HFFc6 (cell line): ENCODE measurements at regions not wholly inside any gene's neighbourhood (a gene's known extent, or its start where the extent isn't known, plus 50 kb on each side); places are given as distances from the start of the nearest gene placed in this dataset.

Source experiments
- DNase-seq: peaks from one replicate; pipeline ENCODE4 v3.0.0-alpha.2; 2018
- H3K27ac Mint-ChIP-seq: 2 replicates; pipeline ENCODE4 v1.8.0; 2020; ENCODE audit warnings: mild to moderate bottlenecking, mixed read lengths
- H3K27me3 Mint-ChIP-seq: 2 replicates; pipeline ENCODE4 v1.8.0; 2021; ENCODE audit warnings: mild to moderate bottlenecking, moderate library complexity, mixed read lengths; ENCODE audit not compliant: insufficient read depth
- H3K36me3 Mint-ChIP-seq: 2 replicates; pipeline ENCODE4 v1.8.0; 2021; ENCODE audit warnings: low read depth, mixed read lengths
- H3K4me1 Mint-ChIP-seq: 2 replicates; pipeline ENCODE4 v1.8.0; 2020; ENCODE audit warnings: low read depth, mixed read lengths
- H3K4me3 Mint-ChIP-seq: 2 replicates; pipeline ENCODE4 v1.8.0; 2020; ENCODE audit warnings: mild to moderate bottlenecking, moderate library complexity, mixed read lengths
- H3K9me3 Mint-ChIP-seq: 2 replicates; pipeline ENCODE4 v1.8.0; 2020; ENCODE audit warnings: mild to moderate bottlenecking, mixed read lengths
- TF ChIP-seq, protein P1 (sequence below): fragments of 200-600 bp; sonication (generic); IDR thresholded peaks from 2 replicates; pipeline ENCODE4 v1.5.0; 2021; ENCODE audit warnings: antibody characterized with exemption, mild to moderate bottlenecking

- no peak for DNase-seq
- Mint-ChIP-seq H3K27ac (no peak overlapping the region), H3K4me1 (no peaks in the 10 kb centered on the region), H3K9me3 (no peaks in the 10 kb centered on the region), H3K4me3 (no peak overlapping the region), H3K27me3 (peaks cover 6% of the 10 kb centered on the region), H3K36me3 (no peaks in the 10 kb centered on the region)
- TF ChIP-seq, protein P1, sequence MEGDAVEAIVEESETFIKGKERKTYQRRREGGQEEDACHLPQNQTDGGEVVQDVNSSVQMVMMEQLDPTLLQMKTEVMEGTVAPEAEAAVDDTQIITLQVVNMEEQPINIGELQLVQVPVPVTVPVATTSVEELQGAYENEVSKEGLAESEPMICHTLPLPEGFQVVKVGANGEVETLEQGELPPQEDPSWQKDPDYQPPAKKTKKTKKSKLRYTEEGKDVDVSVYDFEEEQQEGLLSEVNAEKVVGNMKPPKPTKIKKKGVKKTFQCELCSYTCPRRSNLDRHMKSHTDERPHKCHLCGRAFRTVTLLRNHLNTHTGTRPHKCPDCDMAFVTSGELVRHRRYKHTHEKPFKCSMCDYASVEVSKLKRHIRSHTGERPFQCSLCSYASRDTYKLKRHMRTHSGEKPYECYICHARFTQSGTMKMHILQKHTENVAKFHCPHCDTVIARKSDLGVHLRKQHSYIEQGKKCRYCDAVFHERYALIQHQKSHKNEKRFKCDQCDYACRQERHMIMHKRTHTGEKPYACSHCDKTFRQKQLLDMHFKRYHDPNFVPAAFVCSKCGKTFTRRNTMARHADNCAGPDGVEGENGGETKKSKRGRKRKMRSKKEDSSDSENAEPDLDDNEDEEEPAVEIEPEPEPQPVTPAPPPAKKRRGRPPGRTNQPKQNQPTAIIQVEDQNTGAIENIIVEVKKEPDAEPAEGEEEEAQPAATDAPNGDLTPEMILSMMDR, result no peak
Measured at GRCh38 chr18:7338846-7339245, 108.0 kb downstream of the LRRC30 start.

DNA sequence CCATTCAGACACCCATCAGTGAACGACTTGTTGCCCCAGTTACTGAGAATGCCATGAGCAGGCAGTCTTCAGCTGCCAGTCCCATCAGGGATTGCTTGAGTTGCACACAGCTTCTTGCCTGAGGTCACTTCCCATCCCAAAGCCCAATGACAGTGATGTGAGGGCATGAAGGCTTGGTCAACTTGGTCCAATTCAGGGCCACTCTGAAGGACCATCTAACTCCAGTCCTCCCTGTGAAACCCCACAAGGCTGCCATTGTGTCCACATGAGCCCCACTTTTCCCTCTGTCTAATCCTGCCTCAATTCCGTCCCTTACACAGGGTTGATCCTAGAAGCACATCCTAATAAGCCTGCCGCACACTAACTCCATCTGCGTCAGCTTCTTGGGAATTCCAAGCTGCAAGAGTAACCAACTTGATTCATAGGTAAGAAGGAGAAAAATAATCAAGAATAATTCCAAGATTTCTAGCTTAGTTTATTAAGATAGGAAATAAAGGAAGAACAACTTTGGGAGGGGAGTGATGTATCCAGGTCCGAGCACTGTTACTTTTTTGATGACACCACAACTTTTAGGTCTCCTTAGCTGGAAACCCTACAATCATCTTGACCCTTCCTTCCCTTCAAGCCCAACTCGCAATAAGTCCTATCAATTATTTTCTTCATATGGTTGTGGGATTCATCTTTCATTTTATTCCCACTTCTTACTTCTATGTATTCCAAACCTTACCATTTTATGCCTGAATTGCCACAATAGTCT, 110.9 kb downstream of the LRRC30 start:
- Mint-ChIP-seq H3K27ac (no peak overlapping the region), H3K4me1 (no peaks in the 10 kb centered on the region), H3K4me3 (no peak overlapping the region), H3K36me3 (no peaks in the 10 kb centered on the region), H3K27me3 (peaks cover 8% of the 10 kb centered on the region), H3K9me3 (no peaks in the 10 kb centered on the region)
- no peak for DNase-seq
- TF ChIP-seq, protein P1, result no peak

DNA sequence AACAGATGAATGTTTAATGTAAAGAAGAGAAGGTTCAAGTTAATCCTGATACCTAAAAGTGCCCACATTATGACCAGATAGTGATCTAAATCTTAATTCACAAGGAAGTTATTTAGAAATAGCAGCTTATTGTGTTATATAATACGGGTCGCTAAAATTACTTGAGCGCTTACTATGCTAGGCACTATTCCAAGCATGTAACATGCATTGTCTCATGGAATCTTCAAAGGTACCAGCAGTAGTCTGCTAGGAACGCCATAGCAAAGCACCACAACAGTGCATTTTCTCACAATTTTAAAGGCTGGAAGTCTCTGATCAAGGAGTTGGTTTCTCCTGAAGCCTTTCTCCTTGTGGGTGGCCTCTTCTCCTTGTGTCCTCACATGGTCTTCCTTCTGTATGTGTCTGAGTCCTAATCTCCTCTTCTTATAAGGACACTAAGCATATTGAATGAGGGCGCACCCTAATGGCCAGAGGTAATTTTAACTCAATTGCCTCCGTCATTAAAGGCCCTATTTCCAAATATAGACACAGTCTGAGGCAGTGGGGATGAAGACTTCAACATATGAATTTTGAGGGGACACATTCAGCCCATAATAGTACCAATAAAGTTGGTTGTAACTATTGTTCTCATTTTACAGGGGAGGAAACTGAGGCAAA, 118.4 kb downstream of the LRRC30 start:
- H3K4me3 Mint-ChIP-seq, result no peak overlapping the region
- H3K27ac Mint-ChIP-seq, result no peak overlapping the region
- DNase-seq, result no peak
- no peaks in the 10 kb centered on the region for H3K9me3 Mint-ChIP-seq
- no peaks in the 10 kb centered on the region for H3K36me3 Mint-ChIP-seq
- TF ChIP-seq, protein P1, result no peak
- no peaks in the 10 kb centered on the region for H3K4me1 Mint-ChIP-seq
- H3K27me3 Mint-ChIP-seq, result peaks cover 7% of the 10 kb centered on the region; the same call in 1 of the 2 replicates

DNA sequence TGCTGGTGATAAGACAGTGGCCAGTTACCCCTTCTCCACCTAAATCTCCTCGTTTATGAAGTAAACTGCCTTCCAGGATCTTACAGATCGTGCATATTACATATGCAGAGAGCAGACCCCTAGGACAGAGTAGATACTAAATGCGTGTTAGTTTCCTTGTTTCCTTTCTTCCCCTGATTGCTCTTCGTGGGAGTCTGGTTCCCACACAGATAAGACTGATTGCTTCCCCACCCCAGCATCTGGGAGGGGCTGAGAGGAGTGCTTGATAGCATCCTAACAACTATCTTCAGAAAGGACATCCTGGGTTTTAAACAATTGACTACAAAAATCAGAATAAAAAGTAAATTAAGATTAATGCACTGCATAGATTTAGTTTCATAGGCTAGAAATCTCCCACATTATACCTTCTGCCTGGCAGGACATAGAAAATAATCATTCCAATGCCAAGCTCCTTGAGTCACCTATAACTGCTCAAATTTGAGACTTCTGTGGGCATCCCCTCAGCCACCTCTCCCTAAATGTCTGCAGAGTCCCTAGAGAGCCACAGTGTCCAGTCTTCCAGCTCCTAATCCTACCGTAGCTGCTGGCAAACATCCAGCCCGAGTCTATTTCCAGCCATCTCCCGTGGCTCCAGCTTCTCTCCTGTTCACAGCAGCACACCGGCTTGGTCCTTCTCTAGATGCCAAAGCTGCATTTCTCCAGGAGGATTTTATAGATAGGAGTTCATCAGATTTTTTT, 128.3 kb downstream of the LRRC30 start:
- TF ChIP-seq, protein P1, result no peak
- Mint-ChIP-seq H3K36me3 (no peaks in the 10 kb centered on the region), H3K27me3 (peaks cover 11% of the 10 kb centered on the region), H3K9me3 (peaks cover 6% of the 10 kb centered on the region), H3K4me1 (no peaks in the 10 kb centered on the region), H3K4me3 (no peak overlapping the region), H3K27ac (no peak overlapping the region)
- no peak for DNase-seq

DNA sequence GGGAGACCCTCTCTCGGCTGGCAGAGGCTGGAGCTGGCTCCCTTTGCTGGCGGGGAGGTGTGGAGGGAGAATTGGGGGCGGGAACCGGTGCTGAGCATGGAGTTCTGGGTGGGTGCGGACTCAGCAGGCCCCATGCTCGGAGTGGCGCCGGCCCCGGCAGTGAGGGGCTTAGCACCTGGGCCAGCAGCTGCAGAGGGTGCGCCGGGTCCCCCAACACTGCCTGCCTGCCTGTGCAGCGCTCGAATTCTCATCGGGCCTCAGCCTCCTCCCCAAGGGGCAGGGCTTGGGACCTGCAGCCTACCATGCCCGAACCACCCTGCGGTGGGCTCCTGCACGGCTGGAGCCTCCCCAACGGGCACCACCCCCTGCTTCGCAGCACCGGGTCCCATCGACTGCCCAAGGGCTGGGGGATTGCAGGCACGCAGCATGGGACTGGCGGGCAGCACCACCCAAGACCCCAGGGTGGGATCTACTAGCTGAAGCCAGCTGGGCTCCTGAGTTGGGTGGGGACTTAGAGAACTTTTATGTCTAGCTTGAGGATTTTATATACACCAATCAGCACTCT, 129.8 kb downstream of the LRRC30 start:
- Mint-ChIP-seq H3K4me3 (no peak overlapping the region), H3K27me3 (peaks cover 11% of the 10 kb centered on the region), H3K27ac (no peak overlapping the region), H3K36me3 (no peaks in the 10 kb centered on the region), H3K4me1 (no peaks in the 10 kb centered on the region), H3K9me3 (peaks cover 6% of the 10 kb centered on the region)
- TF ChIP-seq, protein P1, result no peak
- DNase-seq, result no peak
